Stimulated activated naive CD8-positive, alpha-beta T cell treated with anti-CD3 and anti-CD28 coated beads, Interleukin-15, Interleukin-2, amounts not matched to agents 100 ng/mL and 50 ng/mL, for 24 hours (primary cell): ENCODE measurements at regions not wholly inside any gene's neighbourhood (a gene's known extent, or its start where the extent isn't known, plus 50 kb on each side); places are given as distances from the start of the nearest gene placed in this dataset.

Experiments used
- H3K27ac Mint-ChIP-seq: one replicate; pipeline ENCODE4 v1.8.0; 2021; ENCODE audit warnings: mild to moderate bottlenecking, mixed read lengths
- H3K27me3 Mint-ChIP-seq: one replicate; pipeline ENCODE4 v1.8.0; 2021; ENCODE audit warnings: mixed read lengths
- H3K36me3 Mint-ChIP-seq: one replicate; pipeline ENCODE4 v1.8.0; 2021; ENCODE audit warnings: low read depth, mixed read lengths
- H3K4me1 Mint-ChIP-seq: one replicate; pipeline ENCODE4 v1.8.0; 2021; ENCODE audit warnings: low read depth, mixed read lengths
- H3K4me3 Mint-ChIP-seq: one replicate; pipeline ENCODE4 v1.8.0; 2021; ENCODE audit warnings: mild to moderate bottlenecking, mixed read lengths
- H3K9me3 Mint-ChIP-seq: one replicate; pipeline ENCODE4 v1.8.0; 2021; ENCODE audit warnings: mixed read lengths

- Mint-ChIP-seq H3K27me3 (no peaks in the 10 kb centered on the region), H3K36me3 (no peaks in the 10 kb centered on the region), H3K4me3 (no peak overlapping the region), H3K27ac (no peak overlapping the region), H3K4me1 (no peaks in the 10 kb centered on the region), H3K9me3 (peaks cover 5% of the 10 kb centered on the region)
Observed at GRCh38 chr9:88049677-88050307, 75.5 kb upstream of the CDK20 start.

DNA sequence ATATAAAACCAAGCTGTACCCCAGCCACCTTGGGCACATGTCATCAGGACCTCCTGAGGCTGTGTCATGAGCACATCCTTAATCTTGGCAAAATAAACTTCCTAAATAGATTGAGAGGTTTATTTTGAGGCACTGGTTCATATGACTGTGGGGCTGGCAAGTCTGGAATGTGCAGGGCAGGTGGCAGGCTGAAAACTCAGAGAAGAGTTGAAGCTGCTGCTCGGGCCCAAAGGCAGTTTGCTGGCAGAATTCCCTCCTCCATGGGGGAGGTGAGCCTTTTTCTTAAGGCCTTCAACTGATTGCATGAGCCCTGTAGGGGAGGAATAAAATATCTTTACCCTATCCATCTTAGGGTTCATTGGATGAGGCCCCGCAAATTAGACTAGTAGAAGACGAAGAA is 72.2 kb upstream of the CDK20 start:
- Mint-ChIP-seq H3K36me3 (no peaks in the 10 kb centered on the region), H3K27me3 (peaks cover 10% of the 10 kb centered on the region), H3K4me3 (no peak overlapping the region), H3K4me1 (no peaks in the 10 kb centered on the region), H3K27ac (no peak overlapping the region), H3K9me3 (peaks cover 14% of the 10 kb centered on the region)

DNA sequence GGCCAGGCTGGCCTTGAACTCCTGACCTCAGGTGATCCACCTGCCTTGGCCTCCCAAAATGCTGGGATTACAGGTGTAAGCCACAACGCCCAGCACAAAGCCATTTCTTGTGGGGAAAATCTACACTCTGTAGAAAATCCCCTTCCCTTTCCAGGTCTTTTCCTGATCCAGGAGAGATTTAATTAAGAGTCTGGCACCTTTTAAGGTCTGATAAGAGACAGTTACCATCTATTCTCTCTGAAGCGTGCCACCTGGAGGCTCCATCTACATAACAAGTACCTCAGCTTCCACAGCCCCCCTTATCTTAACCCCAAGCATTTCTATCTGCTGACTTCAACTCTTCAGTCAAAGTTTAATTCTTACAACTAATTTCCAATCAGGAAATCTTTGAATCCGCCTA is 71.4 kb upstream of the CDK20 start:
- Mint-ChIP-seq H3K27ac (no peak overlapping the region), H3K27me3 (peaks cover 10% of the 10 kb centered on the region), H3K4me1 (no peaks in the 10 kb centered on the region), H3K36me3 (no peaks in the 10 kb centered on the region), H3K4me3 (no peak overlapping the region), H3K9me3 (peaks cover 14% of the 10 kb centered on the region)

DNA sequence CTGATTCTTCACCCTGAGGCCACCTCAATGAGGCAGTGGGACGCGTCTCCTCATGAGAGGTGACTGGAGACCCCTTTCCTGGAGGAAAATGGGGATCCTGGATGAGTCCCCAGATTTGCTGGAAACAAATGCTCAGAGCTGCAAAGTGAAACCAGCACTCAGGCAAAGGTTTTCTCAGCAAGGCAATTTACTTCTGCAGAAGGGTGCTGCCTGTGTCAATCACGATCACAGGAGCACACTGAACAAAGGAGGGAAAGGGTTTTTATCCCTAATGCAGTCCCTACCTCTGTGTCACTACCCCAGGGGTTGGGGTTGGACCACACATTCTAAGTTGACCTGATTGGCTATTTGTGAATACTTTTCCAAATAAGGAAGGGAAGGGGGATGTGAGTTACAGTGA is 69.9 kb upstream of the CDK20 start:
- Mint-ChIP-seq H3K4me1 (no peaks in the 10 kb centered on the region), H3K4me3 (no peak overlapping the region), H3K27me3 (peaks cover 10% of the 10 kb centered on the region), H3K27ac (no peak overlapping the region), H3K9me3 (peaks cover 18% of the 10 kb centered on the region), H3K36me3 (no peaks in the 10 kb centered on the region)

- Mint-ChIP-seq H3K27me3 (peaks cover 10% of the 10 kb centered on the region), H3K4me1 (no peaks in the 10 kb centered on the region), H3K27ac (no peak overlapping the region), H3K36me3 (no peaks in the 10 kb centered on the region), H3K4me3 (no peak overlapping the region), H3K9me3 (peaks cover 24% of the 10 kb centered on the region)
Observed at GRCh38 chr9:88043647-88044046, 69.3 kb upstream of the CDK20 start.

DNA sequence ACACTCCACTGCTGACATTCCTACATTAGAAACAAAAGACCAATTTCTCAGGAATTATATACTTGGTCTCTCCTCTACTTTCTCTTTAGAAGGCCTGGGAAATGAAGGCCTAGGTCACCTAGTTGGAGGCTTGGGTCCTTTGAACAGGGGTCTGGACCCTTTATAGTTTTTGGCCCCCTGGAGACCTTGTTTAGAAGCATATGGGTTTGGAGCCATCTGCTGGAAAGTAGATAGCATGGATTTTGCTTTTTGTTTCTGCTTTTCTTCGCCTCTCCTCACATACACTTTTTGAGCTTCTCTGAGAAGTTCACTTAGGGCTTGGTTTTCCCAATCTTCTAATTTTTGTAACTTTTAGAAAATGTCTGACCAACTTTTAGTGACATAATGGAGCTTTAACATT is 67.1 kb upstream of the CDK20 start:
- H3K4me1 Mint-ChIP-seq: no peaks in the 10 kb centered on the region
- peaks cover 34% of the 10 kb centered on the region for H3K9me3 Mint-ChIP-seq
- H3K27me3 Mint-ChIP-seq: peaks cover 10% of the 10 kb centered on the region
- H3K36me3 Mint-ChIP-seq: peaks cover 4% of the 10 kb centered on the region
- no peak overlapping the region for H3K4me3 Mint-ChIP-seq
- no peak overlapping the region for H3K27ac Mint-ChIP-seq

- no peak overlapping the region for H3K4me3 Mint-ChIP-seq
- H3K27me3 Mint-ChIP-seq: peaks cover 8% of the 10 kb centered on the region
- no peaks in the 10 kb centered on the region for H3K4me1 Mint-ChIP-seq
- H3K9me3 Mint-ChIP-seq: peaks cover 23% of the 10 kb centered on the region
- H3K36me3 Mint-ChIP-seq: peaks cover 4% of the 10 kb centered on the region
- no peak overlapping the region for H3K27ac Mint-ChIP-seq
Observed at GRCh38 chr9:88037285-88037845, 63.0 kb upstream of the CDK20 start.

DNA sequence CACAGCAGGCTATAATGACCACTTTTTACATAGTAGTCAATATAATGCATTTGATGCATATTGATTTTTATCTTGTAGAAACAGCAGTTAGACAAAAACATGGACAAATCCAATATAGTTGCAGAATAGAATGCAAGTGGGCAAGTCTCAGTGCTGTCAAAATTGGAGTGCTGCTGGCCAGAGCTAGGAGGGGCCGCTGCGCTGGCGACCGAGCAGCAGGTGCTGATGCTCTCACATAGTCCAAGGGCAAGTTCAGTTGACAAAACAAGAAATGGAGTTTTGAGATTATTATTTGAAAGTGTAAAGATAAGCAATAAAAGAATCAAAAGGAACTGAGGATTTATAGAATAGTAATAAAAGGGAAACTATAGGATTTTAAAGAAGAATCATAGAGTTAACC is 60.6 kb upstream of the CDK20 start:
- Mint-ChIP-seq H3K9me3 (peaks cover 23% of the 10 kb centered on the region), H3K27ac (no peak overlapping the region), H3K4me1 (no peaks in the 10 kb centered on the region), H3K4me3 (no peak overlapping the region), H3K27me3 (peaks cover 8% of the 10 kb centered on the region), H3K36me3 (peaks cover 4% of the 10 kb centered on the region)

DNA sequence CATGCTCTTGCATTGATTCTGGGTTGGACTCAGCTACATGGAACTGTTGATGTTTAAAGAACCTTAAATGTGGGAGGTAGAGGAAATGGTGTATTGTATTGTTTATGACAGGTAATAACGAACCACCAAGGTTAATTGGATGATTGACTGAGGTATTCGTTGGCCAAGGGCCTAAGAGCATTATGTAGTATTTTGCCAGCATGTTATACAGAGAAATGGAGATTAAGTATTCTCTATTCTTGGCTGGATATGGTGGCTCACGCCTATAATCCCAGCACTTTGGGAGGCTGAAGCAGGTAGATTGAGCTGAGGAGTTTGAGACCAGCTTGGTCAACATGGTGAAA is 59.0 kb upstream of the CDK20 start:
- peaks cover 4% of the 10 kb centered on the region for H3K36me3 Mint-ChIP-seq
- H3K4me3 Mint-ChIP-seq: no peak overlapping the region
- H3K27ac Mint-ChIP-seq: no peak overlapping the region
- peaks cover 10% of the 10 kb centered on the region for H3K9me3 Mint-ChIP-seq
- peaks cover 8% of the 10 kb centered on the region for H3K27me3 Mint-ChIP-seq
- H3K4me1 Mint-ChIP-seq: no peaks in the 10 kb centered on the region

GRCh38 chr9:88028338-88028737 is 54.0 kb upstream of the CDK20 start:
- Mint-ChIP-seq H3K4me3 (no peak overlapping the region), H3K4me1 (no peaks in the 10 kb centered on the region), H3K36me3 (no peaks in the 10 kb centered on the region), H3K27me3 (peaks cover 8% of the 10 kb centered on the region), H3K9me3 (no peaks in the 10 kb centered on the region), H3K27ac (no peak overlapping the region)

DNA sequence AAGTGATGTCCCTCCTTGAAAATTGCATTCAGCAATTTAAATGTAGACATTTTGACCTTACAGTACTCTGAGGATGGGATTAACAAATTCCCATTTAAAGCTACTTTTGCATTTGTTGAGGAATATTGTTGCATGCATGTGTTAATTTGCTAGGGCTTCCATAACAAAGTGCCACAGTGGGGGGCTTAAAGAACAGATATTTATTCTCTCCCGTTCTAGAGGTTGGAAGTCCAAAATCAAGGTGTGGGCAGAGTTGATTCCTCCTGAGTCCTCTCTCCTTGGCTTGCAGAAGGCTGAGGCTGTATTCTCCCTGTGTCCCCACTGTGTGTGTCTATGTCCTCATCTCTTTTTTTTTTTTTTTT is 51.8 kb upstream of the CDK20 start:
- no peak overlapping the region for H3K4me3 Mint-ChIP-seq
- peaks cover 4% of the 10 kb centered on the region for H3K27me3 Mint-ChIP-seq
- H3K27ac Mint-ChIP-seq: no peak overlapping the region
- no peaks in the 10 kb centered on the region for H3K4me1 Mint-ChIP-seq
- H3K36me3 Mint-ChIP-seq: no peaks in the 10 kb centered on the region
- H3K9me3 Mint-ChIP-seq: no peaks in the 10 kb centered on the region

GRCh38 chr9:88025411-88026117 is 51.2 kb upstream of the CDK20 start:
- Mint-ChIP-seq H3K4me1 (no peaks in the 10 kb centered on the region), H3K27me3 (peaks cover 4% of the 10 kb centered on the region), H3K27ac (no peak overlapping the region), H3K4me3 (no peak overlapping the region), H3K36me3 (no peaks in the 10 kb centered on the region), H3K9me3 (no peaks in the 10 kb centered on the region)

GRCh38 chr9:88024896-88025295 is 50.6 kb upstream of the CDK20 start:
- Mint-ChIP-seq H3K27me3 (no peaks in the 10 kb centered on the region), H3K4me3 (no peak overlapping the region), H3K4me1 (no peaks in the 10 kb centered on the region), H3K9me3 (no peaks in the 10 kb centered on the region), H3K36me3 (no peaks in the 10 kb centered on the region), H3K27ac (no peak overlapping the region)
